HEK293 (cell line): ENCODE measurements at regions not wholly inside any gene's neighbourhood (a gene's known extent, or its start where the extent isn't known, plus 50 kb on each side); places are given as distances from the start of the nearest gene placed in this dataset.

Experiments used
- CTCF ChIA-PET: fragments of 350-600 bp; formaldehyde crosslinking; extraction: SDS; loops from one replicate; lab custom pipeline; 2021; ENCODE audit warnings: antibody characterized with exemption; lab: Yijun Ruan, JAX
- POLR2A ChIA-PET: fragments of 300-600 bp; formaldehyde crosslinking; extraction: SDS; loops from one replicate; lab custom pipeline; 2020; ENCODE audit warnings: antibody characterized with exemption, inconsistent platforms; lab: Yijun Ruan, JAX
- H3K27ac ChIP-seq: fragments of 200-500 bp; sonication (Bioruptor generic); 2 replicates; pipeline ENCODE4 v1.5.1; 2014; ENCODE audit warnings: low read depth, low read length, control low read depth, inconsistent platforms; ENCODE audit errors: extremely low read depth
- H3K36me3 ChIP-seq, 2 experiments: fragments of 200-500 bp in 1 of 2; sonication (Bioruptor generic) in 1 of 2; 1 replicate in 1 of 2; 2 replicates in 1 of 2; pipeline ENCODE4 v1.5.1; 2014 to 2017; ENCODE audit warnings: inconsistent platforms in 2 of 2, low read length in 2 of 2; ENCODE audit not compliant: control insufficient read depth in 2 of 2, insufficient read depth in 1 of 2
- H3K4me1 ChIP-seq: fragments of 200-500 bp; sonication (Bioruptor generic); 2 replicates; pipeline ENCODE4 v1.5.1; 2014; ENCODE audit warnings: mild to moderate bottlenecking, low read length, inconsistent platforms; ENCODE audit not compliant: control insufficient read depth, insufficient read depth
- H3K4me3 ChIP-seq: 2 replicates; pipeline ENCODE4 v1.5.1; 2011; ENCODE audit warnings: low read depth, mild to moderate bottlenecking, control low read depth, low read length, moderate library complexity
- H3K9me3 ChIP-seq: fragments of 200-500 bp; sonication (Bioruptor generic); 2 replicates; pipeline ENCODE4 v1.5.1; 2014; ENCODE audit warnings: low read depth, low read length, inconsistent platforms; ENCODE audit not compliant: control insufficient read depth, insufficient read depth
- ATF2 ChIP-seq: fragments of 450-650 bp; formaldehyde crosslinking; IDR thresholded peaks from 2 replicates; pipeline ENCODE4 v1.5.1; 2016; ENCODE audit warnings: missing biosample characterization, missing genetic modification characterization, low read depth
- ELK4 ChIP-seq: IDR thresholded peaks from 2 replicates; pipeline ENCODE4 v1.6.1; 2011; ENCODE audit warnings: mild to moderate bottlenecking, low read depth, low read length, borderline replicate concordance
- KLF1 ChIP-seq: fragments of 450-650 bp; formaldehyde crosslinking; IDR thresholded peaks from 2 replicates; pipeline ENCODE4 v1.5.1; 2016; ENCODE audit warnings: missing biosample characterization, missing genetic modification characterization
- PATZ1 ChIP-seq: fragments of 450-650 bp; formaldehyde crosslinking; IDR thresholded peaks from 2 replicates; pipeline ENCODE4 v1.5.1; 2016; ENCODE audit warnings: missing biosample characterization, missing genetic modification characterization
- PRDM2 ChIP-seq: fragments of 450-650 bp; formaldehyde crosslinking; IDR thresholded peaks from 2 replicates; pipeline ENCODE4 v1.5.1; 2016; ENCODE audit warnings: missing biosample characterization, missing genetic modification characterization, borderline replicate concordance
- SETDB1 ChIP-seq: IDR thresholded peaks from one replicate; pipeline ENCODE4 v1.6.1; 2017; ENCODE audit warnings: mild to moderate bottlenecking, low read length, moderate library complexity, mixed read lengths; ENCODE audit not compliant: insufficient read length
- ZBTB11 ChIP-seq: fragments of 450-650 bp; formaldehyde crosslinking; conservative IDR thresholded peaks from 2 replicates; pipeline ENCODE4 v1.5.1; 2016; ENCODE audit warnings: low read depth, missing biosample characterization, missing genetic modification characterization
- ZBTB48 ChIP-seq: fragments of 450-650 bp; formaldehyde crosslinking; IDR thresholded peaks from 2 replicates; pipeline ENCODE4 v1.5.1; 2016; ENCODE audit warnings: missing biosample characterization, missing genetic modification characterization
- ZBTB8A ChIP-seq: fragments of 450-650 bp; formaldehyde crosslinking; IDR thresholded peaks from 2 replicates; pipeline ENCODE4 v1.5.1; 2016; ENCODE audit warnings: missing biosample characterization, missing genetic modification characterization
- ZFP37 ChIP-seq: fragments of 450-650 bp; formaldehyde crosslinking; IDR thresholded peaks from 2 replicates; pipeline ENCODE4 v1.5.1; 2016; ENCODE audit warnings: missing biosample characterization, missing genetic modification characterization
- ZNF274 ChIP-seq, 2 experiments: fragments of 200-500 bp in 1 of 2; fragments of 450-650 bp in 1 of 2; sonication (Bioruptor generic) in 1 of 2; formaldehyde crosslinking in 1 of 2; IDR thresholded peaks; 2 replicates each; pipeline versions ENCODE4 v1.5.1 to v1.6.1; 2014 to 2016; ENCODE audit warnings: borderline replicate concordance in 1 of 2, inconsistent platforms in 1 of 2, low read length in 1 of 2, missing biosample characterization in 1 of 2, missing genetic modification characterization in 1 of 2
- ZNF324 ChIP-seq: fragments of 450-650 bp; formaldehyde crosslinking; IDR thresholded peaks from 2 replicates; pipeline ENCODE4 v1.5.1; 2016; ENCODE audit warnings: missing biosample characterization, missing genetic modification characterization
- ZNF362 ChIP-seq: fragments of 450-650 bp; formaldehyde crosslinking; IDR thresholded peaks from 2 replicates; pipeline ENCODE4 v1.5.1; 2016; ENCODE audit warnings: missing biosample characterization, missing genetic modification characterization
- ZNF555 ChIP-seq: fragments of 450-650 bp; formaldehyde crosslinking; conservative IDR thresholded peaks from 2 replicates; pipeline ENCODE4 v1.5.1; 2017; ENCODE audit warnings: missing biosample characterization, mild to moderate bottlenecking, missing genetic modification characterization, inconsistent platforms
- ZNF560 ChIP-seq: fragments of 450-650 bp; formaldehyde crosslinking; IDR thresholded peaks from 2 replicates; pipeline ENCODE4 v1.5.1; 2017; ENCODE audit warnings: missing biosample characterization, missing genetic modification characterization, borderline replicate concordance
- ZNF654 ChIP-seq: fragments of 450-650 bp; formaldehyde crosslinking; IDR thresholded peaks from 2 replicates; pipeline ENCODE4 v1.5.1; 2016; ENCODE audit warnings: low read depth, missing biosample characterization, missing genetic modification characterization

GRCh38 chr2:206886696-206887095 is 52.6 kb upstream of the CPO start (continued):
- no peak for TF ChIP-seq PRDM2
- no peak for TF ChIP-seq ZBTB11 (tag by site-specific recombination)
- no peak for TF ChIP-seq ZNF654 (tag by site-specific recombination)
- TF ChIP-seq ELK4: no peak
- no peak for TF ChIP-seq ZNF362 (tag by site-specific recombination)
- no peak for TF ChIP-seq ZFP37 (tag by site-specific recombination)
- TF ChIP-seq KLF1 (tag by site-specific recombination): no peak

GRCh38 chr2:206887745-206888144 is 51.6 kb upstream of the CPO start:
- Histone ChIP-seq H3K4me1 (no peaks in the 10 kb centered on the region), H3K9me3 (no peaks in the 10 kb centered on the region), H3K4me3 (no peak overlapping the region), H3K36me3 (no peaks in the 10 kb centered on the region), H3K27ac (no peak overlapping the region)
- CTCF ChIA-PET: interaction anchor here (0.6 kb wide), 1 partner anchor 29 kb away, joined by 3 read pairs; no protein-coding TSS in a partner anchor
- POLR2A ChIA-PET: no interaction called here
- TF ChIP-seq ZNF555 (tag by site-specific recombination): no peak
- no peak for TF ChIP-seq SETDB1
- TF ChIP-seq ZBTB48: no peak
- TF ChIP-seq ZBTB8A (tag by site-specific recombination): no peak
- TF ChIP-seq PATZ1 (tag by site-specific recombination): no peak
- no peak for TF ChIP-seq ZNF274 (IDR thresholded peaks at IDR 0.05; ENCODE audit: low read length)
- TF ChIP-seq ZNF274 (tag by site-specific recombination; IDR thresholded peaks at IDR 0.05; ENCODE audit: borderline replicate concordance): no peak
- TF ChIP-seq ZNF324 (tag by site-specific recombination): no peak
- no peak for TF ChIP-seq ATF2 (tag by site-specific recombination)
- TF ChIP-seq ZNF560 (tag by site-specific recombination): no peak
- TF ChIP-seq ZBTB11 (tag by site-specific recombination): no peak
